ENCODE measurements at regions not wholly inside any gene's neighbourhood (a gene's known extent, or its start where the extent isn't known, plus 50 kb on each side); places are given as distances from the start of the nearest gene placed in this dataset.

- FAIRE-seq, result no peak
- Histone ChIP-seq H3K27me3 (ENCODE audit: control insufficient read depth in 2 of 2, insufficient read depth in 2 of 2, low read length in 2 of 2) (peaks cover 0 to 7% of the 10 kb centered on the region in 2 experiments; a peak in 1 of 5 replicates), H3K79me2 (ENCODE audit: control insufficient read depth, insufficient read depth, low read length) (no peaks in the 10 kb centered on the region), H4K20me1 (replicated peaks; ENCODE audit: control insufficient read depth, insufficient read depth, low read length) (no peaks in the 10 kb centered on the region), H3K4me3 (no peak overlapping the region), H3K27ac (ENCODE audit: extremely low read depth, low read depth, low read length) (no peak overlapping the region), H3K9me1 (ENCODE audit: control insufficient read depth, insufficient read depth, low read length) (no peaks in the 10 kb centered on the region), H3K9ac (ENCODE audit: insufficient read depth in 1 of 2, low read depth in 2 of 2, low read length in 2 of 2) (no peak overlapping the region), H3K9me3 (replicated peaks; ENCODE audit: control insufficient read depth, insufficient read depth, low read depth, low read length) (no peaks in the 10 kb centered on the region), H3K4me1 (replicated peaks in 1 of 2; ENCODE audit: control insufficient read depth in 2 of 2, insufficient read depth in 2 of 2, low read length in 2 of 2) (no peaks in the 10 kb centered on the region), H3K4me2 (ENCODE audit: insufficient read depth, low read length) (no peak overlapping the region), H3K36me3 (ENCODE audit: control insufficient read depth, insufficient read depth, low read length) (no peaks in the 10 kb centered on the region), H2AFZ (ENCODE audit: low read depth, low read length) (no peak overlapping the region)
- CTCF ChIA-PET (ENCODE audit: low intra/inter-chr PET ratio), result no interaction called here
- in situ Hi-C loops (cut with MboI), result no loop called here
- no peak for DNase-seq (ENCODE audit: extremely low read depth in 1 of 4, low spot score in 3 of 4)
- no peak for ATAC-seq
- WGBS (ENCODE audit: insufficient coverage, low coverage, missing lambda C conversion rate), result 0% methylated on average over 6 of the region's 6 CpGs
- POLR2A ChIA-PET, result no interaction called here
- no peak for TF ChIP-seq PTBP1 (IDR thresholded peaks at IDR 0.05; ENCODE audit: low read depth, low read length)
- no peak for TF ChIP-seq XRCC5 (IDR thresholded peaks at IDR 0.05; ENCODE audit: low read depth, low read length)
- no peak for TF ChIP-seq CHD1 (IDR thresholded peaks at IDR 0.05; ENCODE audit: low read length)
- TF ChIP-seq STAT6 (CRISPR knock-in tag; IDR thresholded peaks at IDR 0.05), result no peak
- TF ChIP-seq ZKSCAN1 (IDR thresholded peaks at IDR 0.05; ENCODE audit: low read depth, low read length), result no peak
- no peak for TF ChIP-seq ZNF551 (CRISPR knock-in tag; IDR thresholded peaks at IDR 0.05)
- no peak for TF ChIP-seq L3MBTL2 (IDR thresholded peaks at IDR 0.05)
- TF ChIP-seq GABPB1 (CRISPR knock-in tag; IDR thresholded peaks at IDR 0.05), result no peak
- no peak for TF ChIP-seq IFI16 (CRISPR knock-in tag; IDR thresholded peaks at IDR 0.05)
- no peak for TF ChIP-seq RBM39 (optimal IDR thresholded peaks at IDR 0.05; ENCODE audit: low read depth, low read length)
- TF ChIP-seq TAF7 (tag; IDR thresholded peaks at IDR 0.05), result no peak
- no peak for TF ChIP-seq SMAD1 (IDR thresholded peaks at IDR 0.05; ENCODE audit: low read depth, low read length, partially characterized antibody)
- TF ChIP-seq CBX5 (IDR thresholded peaks at IDR 0.05; ENCODE audit: borderline replicate concordance, low read depth), result no peak
- intact Hi-C loops (cut with micrococcal nuclease), result no loop called here
- no TSS peak for BruUV-seq (replicated peaks)
These were observed 228.9 kb upstream of the IRS2 start for GRCh38 chr13:110015253-110015652.
